ENCODE measurements at regions not wholly inside any gene's neighbourhood (a gene's known extent, or its start where the extent isn't known, plus 50 kb on each side); places are given as distances from the start of the nearest gene placed in this dataset.

- no peak for TF ChIP-seq CTCF (IDR thresholded peaks at IDR 0.05)
- no peak for TF ChIP-seq POLR2A (IDR thresholded peaks at IDR 0.05)
These were observed 213.4 kb upstream of the XIST start for GRCh38 chrX:74065831-74066390.
